HS-5 (cell line): ENCODE measurements at regions not wholly inside any gene's neighbourhood (a gene's known extent, or its start where the extent isn't known, plus 50 kb on each side); places are given as distances from the start of the nearest gene placed in this dataset.
A peak's percentile ranks its signal among the peaks of the same experiment; 100 is the strongest.
"Not testable (repeated sequence)": the region's sequence is repeated elsewhere in the genome, so short reads cannot be mapped to it uniquely, and the experiment has no call there.

Source experiments
- DNase-seq: peaks from one replicate; pipeline ENCODE4 v3.0.0-alpha.2; 2012; ENCODE audit warnings: low read depth

GRCh38 chr5:101505891-101506570, 602.9 kb upstream of the ST8SIA4 start:
- no peak for DNase-seq

GRCh38 chr5:101482931-101483330, 579.8 kb upstream of the ST8SIA4 start:
- no peak for DNase-seq

GRCh38 chr5:101473483-101473882, 570.4 kb upstream of the ST8SIA4 start:
- DNase-seq: peak; percentile 36

- no peak for DNase-seq
Observed at GRCh38 chr5:101461455-101461854, 558.4 kb upstream of the ST8SIA4 start.

- DNase-seq: no peak
Observed at GRCh38 chr5:101458587-101458986, 555.5 kb upstream of the ST8SIA4 start.

- no peak for DNase-seq
Observed at GRCh38 chr5:101455851-101456250, 552.8 kb upstream of the ST8SIA4 start.

GRCh38 chr5:101455048-101455447, 552.0 kb upstream of the ST8SIA4 start:
- no peak for DNase-seq

- DNase-seq: not testable (repeated sequence)
Observed at GRCh38 chr5:101442281-101442680, 539.2 kb upstream of the ST8SIA4 start.

- DNase-seq: no peak
Observed at GRCh38 chr5:101440173-101440572, 537.1 kb upstream of the ST8SIA4 start.

- no peak for DNase-seq
Observed at GRCh38 chr5:101437351-101437750, 534.3 kb upstream of the ST8SIA4 start.

- DNase-seq: no peak
Observed at GRCh38 chr5:101435768-101436167, 532.7 kb upstream of the ST8SIA4 start.

- no peak for DNase-seq
Observed at GRCh38 chr5:101431201-101431600, 528.1 kb upstream of the ST8SIA4 start.

GRCh38 chr5:101430551-101430950, 527.5 kb upstream of the ST8SIA4 start:
- no peak for DNase-seq

- DNase-seq: peak; percentile 49
Observed at GRCh38 chr5:101429241-101429640, 526.2 kb upstream of the ST8SIA4 start.

GRCh38 chr5:101425339-101425859, 522.3 kb upstream of the ST8SIA4 start:
- DNase-seq: no peak

- peak; percentile 56 for DNase-seq
Observed at GRCh38 chr5:101424530-101425175, 521.6 kb upstream of the ST8SIA4 start.

- DNase-seq: no peak
Observed at GRCh38 chr5:101418713-101419118, 515.6 kb upstream of the ST8SIA4 start.

GRCh38 chr5:101404531-101404930, 501.4 kb upstream of the ST8SIA4 start:
- DNase-seq: no peak

GRCh38 chr5:101393795-101394450, 490.8 kb upstream of the ST8SIA4 start:
- peak; percentile 6 for DNase-seq

GRCh38 chr5:101390151-101390908, 487.2 kb upstream of the ST8SIA4 start:
- DNase-seq: peak; percentile 35

GRCh38 chr5:101385276-101385675, 482.2 kb upstream of the ST8SIA4 start:
- DNase-seq: no peak

- no peak for DNase-seq
Observed at GRCh38 chr5:101370181-101370580, 467.1 kb upstream of the ST8SIA4 start.
